K562 (cell line): ENCODE measurements at regions not wholly inside any gene's neighbourhood (a gene's known extent, or its start where the extent isn't known, plus 50 kb on each side); places are given as distances from the start of the nearest gene placed in this dataset.

ENCODE experiments used
- STAG1 ChIP-seq: sonication (generic); formaldehyde crosslinking; IDR thresholded peaks from 2 replicates; pipeline ENCODE4 v1.5.0; 2020; ENCODE audit warnings: missing genetic modification reagents, borderline replicate concordance
- STAT5A ChIP-seq: IDR thresholded peaks from 2 replicates; pipeline ENCODE4 v1.6.1; 2012; ENCODE audit warnings: low read length, inconsistent platforms, borderline replicate concordance
- ZNF184 ChIP-seq: sonication (generic); formaldehyde crosslinking; IDR thresholded peaks from 2 replicates; pipeline ENCODE4 v1.5.0; 2020; ENCODE audit warnings: missing genetic modification reagents
- ZNF253 ChIP-seq: fragments of 250-450 bp; sonication (Bioruptor Pico); conservative IDR thresholded peaks from 2 replicates; pipeline ENCODE4 v1.6.1; 2021; ENCODE audit warnings: mild to moderate bottlenecking
- TF ChIP-seq, protein P1 (sequence below): fragments of 200-600 bp; sonication (generic); IDR thresholded peaks from one replicate; pipeline ENCODE4 v1.6.1; 2012; ENCODE audit warnings: mild to moderate bottlenecking, low read depth, low read length, inconsistent platforms
- TF ChIP-seq, protein P2 (sequence below): fragments of 450-650 bp; IDR thresholded peaks from 2 replicates; pipeline ENCODE4 v1.6.1; 2018; ENCODE audit not compliant: partially characterized antibody

DNA sequence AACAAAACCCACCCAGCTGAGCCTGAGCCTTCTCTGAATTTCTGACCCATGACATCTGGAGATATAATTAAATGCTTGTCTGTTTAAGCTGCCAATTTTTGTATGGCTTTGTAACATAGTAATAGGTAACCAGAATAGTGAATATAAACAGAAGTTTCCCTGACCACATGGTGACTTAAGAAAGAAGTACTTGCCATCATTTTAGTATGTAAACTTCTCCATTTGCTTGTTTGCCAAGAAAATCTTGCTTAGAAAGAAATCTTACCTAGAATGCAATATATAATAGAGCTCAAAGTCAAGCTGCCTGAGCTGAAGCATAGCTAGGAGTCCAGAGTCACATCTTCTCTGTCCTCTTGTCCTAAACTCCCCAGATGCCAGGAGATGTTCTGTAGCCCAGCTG is 117.0 kb downstream of the PCSK1 start (continued):
- TF ChIP-seq, protein P1, sequence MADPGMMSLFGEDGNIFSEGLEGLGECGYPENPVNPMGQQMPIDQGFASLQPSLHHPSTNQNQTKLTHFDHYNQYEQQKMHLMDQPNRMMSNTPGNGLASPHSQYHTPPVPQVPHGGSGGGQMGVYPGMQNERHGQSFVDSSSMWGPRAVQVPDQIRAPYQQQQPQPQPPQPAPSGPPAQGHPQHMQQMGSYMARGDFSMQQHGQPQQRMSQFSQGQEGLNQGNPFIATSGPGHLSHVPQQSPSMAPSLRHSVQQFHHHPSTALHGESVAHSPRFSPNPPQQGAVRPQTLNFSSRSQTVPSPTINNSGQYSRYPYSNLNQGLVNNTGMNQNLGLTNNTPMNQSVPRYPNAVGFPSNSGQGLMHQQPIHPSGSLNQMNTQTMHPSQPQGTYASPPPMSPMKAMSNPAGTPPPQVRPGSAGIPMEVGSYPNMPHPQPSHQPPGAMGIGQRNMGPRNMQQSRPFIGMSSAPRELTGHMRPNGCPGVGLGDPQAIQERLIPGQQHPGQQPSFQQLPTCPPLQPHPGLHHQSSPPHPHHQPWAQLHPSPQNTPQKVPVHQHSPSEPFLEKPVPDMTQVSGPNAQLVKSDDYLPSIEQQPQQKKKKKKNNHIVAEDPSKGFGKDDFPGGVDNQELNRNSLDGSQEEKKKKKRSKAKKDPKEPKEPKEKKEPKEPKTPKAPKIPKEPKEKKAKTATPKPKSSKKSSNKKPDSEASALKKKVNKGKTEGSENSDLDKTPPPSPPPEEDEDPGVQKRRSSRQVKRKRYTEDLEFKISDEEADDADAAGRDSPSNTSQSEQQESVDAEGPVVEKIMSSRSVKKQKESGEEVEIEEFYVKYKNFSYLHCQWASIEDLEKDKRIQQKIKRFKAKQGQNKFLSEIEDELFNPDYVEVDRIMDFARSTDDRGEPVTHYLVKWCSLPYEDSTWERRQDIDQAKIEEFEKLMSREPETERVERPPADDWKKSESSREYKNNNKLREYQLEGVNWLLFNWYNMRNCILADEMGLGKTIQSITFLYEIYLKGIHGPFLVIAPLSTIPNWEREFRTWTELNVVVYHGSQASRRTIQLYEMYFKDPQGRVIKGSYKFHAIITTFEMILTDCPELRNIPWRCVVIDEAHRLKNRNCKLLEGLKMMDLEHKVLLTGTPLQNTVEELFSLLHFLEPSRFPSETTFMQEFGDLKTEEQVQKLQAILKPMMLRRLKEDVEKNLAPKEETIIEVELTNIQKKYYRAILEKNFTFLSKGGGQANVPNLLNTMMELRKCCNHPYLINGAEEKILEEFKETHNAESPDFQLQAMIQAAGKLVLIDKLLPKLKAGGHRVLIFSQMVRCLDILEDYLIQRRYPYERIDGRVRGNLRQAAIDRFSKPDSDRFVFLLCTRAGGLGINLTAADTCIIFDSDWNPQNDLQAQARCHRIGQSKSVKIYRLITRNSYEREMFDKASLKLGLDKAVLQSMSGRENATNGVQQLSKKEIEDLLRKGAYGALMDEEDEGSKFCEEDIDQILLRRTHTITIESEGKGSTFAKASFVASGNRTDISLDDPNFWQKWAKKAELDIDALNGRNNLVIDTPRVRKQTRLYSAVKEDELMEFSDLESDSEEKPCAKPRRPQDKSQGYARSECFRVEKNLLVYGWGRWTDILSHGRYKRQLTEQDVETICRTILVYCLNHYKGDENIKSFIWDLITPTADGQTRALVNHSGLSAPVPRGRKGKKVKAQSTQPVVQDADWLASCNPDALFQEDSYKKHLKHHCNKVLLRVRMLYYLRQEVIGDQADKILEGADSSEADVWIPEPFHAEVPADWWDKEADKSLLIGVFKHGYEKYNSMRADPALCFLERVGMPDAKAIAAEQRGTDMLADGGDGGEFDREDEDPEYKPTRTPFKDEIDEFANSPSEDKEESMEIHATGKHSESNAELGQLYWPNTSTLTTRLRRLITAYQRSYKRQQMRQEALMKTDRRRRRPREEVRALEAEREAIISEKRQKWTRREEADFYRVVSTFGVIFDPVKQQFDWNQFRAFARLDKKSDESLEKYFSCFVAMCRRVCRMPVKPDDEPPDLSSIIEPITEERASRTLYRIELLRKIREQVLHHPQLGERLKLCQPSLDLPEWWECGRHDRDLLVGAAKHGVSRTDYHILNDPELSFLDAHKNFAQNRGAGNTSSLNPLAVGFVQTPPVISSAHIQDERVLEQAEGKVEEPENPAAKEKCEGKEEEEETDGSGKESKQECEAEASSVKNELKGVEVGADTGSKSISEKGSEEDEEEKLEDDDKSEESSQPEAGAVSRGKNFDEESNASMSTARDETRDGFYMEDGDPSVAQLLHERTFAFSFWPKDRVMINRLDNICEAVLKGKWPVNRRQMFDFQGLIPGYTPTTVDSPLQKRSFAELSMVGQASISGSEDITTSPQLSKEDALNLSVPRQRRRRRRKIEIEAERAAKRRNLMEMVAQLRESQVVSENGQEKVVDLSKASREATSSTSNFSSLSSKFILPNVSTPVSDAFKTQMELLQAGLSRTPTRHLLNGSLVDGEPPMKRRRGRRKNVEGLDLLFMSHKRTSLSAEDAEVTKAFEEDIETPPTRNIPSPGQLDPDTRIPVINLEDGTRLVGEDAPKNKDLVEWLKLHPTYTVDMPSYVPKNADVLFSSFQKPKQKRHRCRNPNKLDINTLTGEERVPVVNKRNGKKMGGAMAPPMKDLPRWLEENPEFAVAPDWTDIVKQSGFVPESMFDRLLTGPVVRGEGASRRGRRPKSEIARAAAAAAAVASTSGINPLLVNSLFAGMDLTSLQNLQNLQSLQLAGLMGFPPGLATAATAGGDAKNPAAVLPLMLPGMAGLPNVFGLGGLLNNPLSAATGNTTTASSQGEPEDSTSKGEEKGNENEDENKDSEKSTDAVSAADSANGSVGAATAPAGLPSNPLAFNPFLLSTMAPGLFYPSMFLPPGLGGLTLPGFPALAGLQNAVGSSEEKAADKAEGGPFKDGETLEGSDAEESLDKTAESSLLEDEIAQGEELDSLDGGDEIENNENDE, result no peak
- TF ChIP-seq ZNF253, result no peak
- TF ChIP-seq ZNF184 (CRISPR knock-in tag), result no peak
- TF ChIP-seq STAG1 (CRISPR knock-in tag), result no peak
- TF ChIP-seq STAT5A, result no peak
- TF ChIP-seq, protein P2, sequence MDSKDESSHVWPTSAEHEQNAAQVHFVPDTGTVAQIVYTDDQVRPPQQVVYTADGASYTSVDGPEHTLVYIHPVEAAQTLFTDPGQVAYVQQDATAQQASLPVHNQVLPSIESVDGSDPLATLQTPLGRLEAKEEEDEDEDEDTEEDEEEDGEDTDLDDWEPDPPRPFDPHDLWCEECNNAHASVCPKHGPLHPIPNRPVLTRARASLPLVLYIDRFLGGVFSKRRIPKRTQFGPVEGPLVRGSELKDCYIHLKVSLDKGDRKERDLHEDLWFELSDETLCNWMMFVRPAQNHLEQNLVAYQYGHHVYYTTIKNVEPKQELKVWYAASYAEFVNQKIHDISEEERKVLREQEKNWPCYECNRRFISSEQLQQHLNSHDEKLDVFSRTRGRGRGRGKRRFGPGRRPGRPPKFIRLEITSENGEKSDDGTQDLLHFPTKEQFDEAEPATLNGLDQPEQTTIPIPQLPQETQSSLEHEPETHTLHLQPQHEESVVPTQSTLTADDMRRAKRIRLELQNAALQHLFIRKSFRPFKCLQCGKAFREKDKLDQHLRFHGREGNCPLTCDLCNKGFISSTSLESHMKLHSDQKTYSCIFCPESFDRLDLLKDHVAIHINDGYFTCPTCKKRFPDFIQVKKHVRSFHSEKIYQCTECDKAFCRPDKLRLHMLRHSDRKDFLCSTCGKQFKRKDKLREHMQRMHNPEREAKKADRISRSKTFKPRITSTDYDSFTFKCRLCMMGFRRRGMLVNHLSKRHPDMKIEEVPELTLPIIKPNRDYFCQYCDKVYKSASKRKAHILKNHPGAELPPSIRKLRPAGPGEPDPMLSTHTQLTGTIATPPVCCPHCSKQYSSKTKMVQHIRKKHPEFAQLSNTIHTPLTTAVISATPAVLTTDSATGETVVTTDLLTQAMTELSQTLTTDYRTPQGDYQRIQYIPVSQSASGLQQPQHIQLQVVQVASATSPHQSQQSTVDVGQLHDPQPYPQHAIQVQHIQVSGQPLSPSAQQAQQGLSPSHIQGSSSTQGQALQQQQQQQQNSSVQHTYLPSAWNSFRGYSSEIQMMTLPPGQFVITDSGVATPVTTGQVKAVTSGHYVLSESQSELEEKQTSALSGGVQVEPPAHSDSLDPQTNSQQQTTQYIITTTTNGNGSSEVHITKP, result no peak
- TF ChIP-seq, all 486 proteins: peak for 0
